ENCODE measurements at regions not wholly inside any gene's neighbourhood (a gene's known extent, or its start where the extent isn't known, plus 50 kb on each side); places are given as distances from the start of the nearest gene placed in this dataset.

GRCh38 chr12:107477018-107477417, 208.6 kb upstream of the PWP1 start (continued):
- TF ChIP-seq CHD7 (IDR thresholded peaks at IDR 0.05; ENCODE audit: insufficient replicate concordance, low read length) (no peak), SP1 (IDR thresholded peaks at IDR 0.05; ENCODE audit: low read depth, low read length) (no peak), TBP (IDR thresholded peaks at IDR 0.05; ENCODE audit: low read depth, low read length) (no peak), ATF3 (IDR thresholded peaks at IDR 0.05; ENCODE audit: insufficient read depth, low read depth, low read length) (no peak), CEBPB (IDR thresholded peaks at IDR 0.05; ENCODE audit: low read depth, low read length) (no peak), ASH2L (IDR thresholded peaks at IDR 0.05; ENCODE audit: low read length) (no peak), RXRA (IDR thresholded peaks at IDR 0.05; ENCODE audit: insufficient read depth, low read depth, low read length) (no peak), CREB1 (IDR thresholded peaks at IDR 0.05) (no peak), BACH1 (IDR thresholded peaks at IDR 0.05; ENCODE audit: low read length) (no peak), SIN3A (conservative IDR thresholded peaks at IDR 0.05 in 1 of 2, IDR thresholded peaks at IDR 0.05 in 1 of 2; ENCODE audit: low read depth in 1 of 2, low read length in 2 of 2) (no peak), SAP30 (IDR thresholded peaks at IDR 0.05; ENCODE audit: insufficient read depth, insufficient replicate concordance, low read length) (no peak), TEAD4 (IDR thresholded peaks at IDR 0.05; ENCODE audit: low read depth, low read length) (no peak), CBX8 (IDR thresholded peaks at IDR 0.05; ENCODE audit: borderline replicate concordance, low read depth, low read length) (no peak)

Data from H1 (cell line).